ENCODE measurements at regions not wholly inside any gene's neighbourhood (a gene's known extent, or its start where the extent isn't known, plus 50 kb on each side); places are given as distances from the start of the nearest gene placed in this dataset.

GRCh38 chr9:134489621-134490408 is 151.8 kb upstream of the COL5A1 start:
- TF ChIP-seq GATA3 (IDR thresholded peaks at IDR 0.05; ENCODE audit: low read depth, low read length) = no peak
- TF ChIP-seq GATA2 (IDR thresholded peaks at IDR 0.05; ENCODE audit: low read depth, low read length) = no peak

All from SH-SY5Y (cell line).